ENCODE measurements at regions not wholly inside any gene's neighbourhood (a gene's known extent, or its start where the extent isn't known, plus 50 kb on each side); places are given as distances from the start of the nearest gene placed in this dataset.

DNA sequence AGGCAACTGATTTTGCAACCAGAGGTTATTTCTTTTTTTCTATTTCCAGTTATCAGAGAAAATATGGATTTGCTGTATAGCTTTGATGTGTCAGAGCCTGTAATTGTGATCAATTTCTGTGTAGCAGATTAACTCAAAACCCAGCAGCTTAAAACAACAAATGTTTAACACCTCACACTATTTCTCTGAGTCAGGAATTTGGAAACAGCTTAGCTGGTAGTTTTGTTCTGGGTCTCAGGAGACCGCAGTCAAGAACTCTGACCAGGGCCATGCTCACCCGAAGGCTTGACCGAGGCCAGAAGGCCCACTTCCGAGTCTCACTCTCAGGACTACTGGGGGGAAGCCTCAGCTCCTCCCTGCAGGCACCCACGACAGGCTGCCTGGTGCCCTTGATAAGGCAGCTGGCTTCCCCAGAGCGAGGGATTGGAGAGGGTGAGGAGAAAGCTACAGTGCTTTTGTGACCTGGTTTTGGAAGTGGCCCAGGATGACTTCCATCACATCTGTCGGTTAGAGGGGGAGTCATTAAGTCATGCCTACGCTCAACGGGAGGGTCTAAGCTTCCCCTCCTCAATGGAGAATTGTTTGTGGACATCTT is 105.7 kb upstream of the SHH start:
- TF ChIP-seq YY1 (IDR thresholded peaks at IDR 0.05; ENCODE audit: low read depth) (no peak), CREB1 (IDR thresholded peaks at IDR 0.05; ENCODE audit: low read depth) (no peak), EP300 (IDR thresholded peaks at IDR 0.05; ENCODE audit: borderline replicate concordance) (no peak), TCF12 (IDR thresholded peaks at IDR 0.05; ENCODE audit: low read depth) (no peak)
- TF ChIP-seq, protein P1, sequence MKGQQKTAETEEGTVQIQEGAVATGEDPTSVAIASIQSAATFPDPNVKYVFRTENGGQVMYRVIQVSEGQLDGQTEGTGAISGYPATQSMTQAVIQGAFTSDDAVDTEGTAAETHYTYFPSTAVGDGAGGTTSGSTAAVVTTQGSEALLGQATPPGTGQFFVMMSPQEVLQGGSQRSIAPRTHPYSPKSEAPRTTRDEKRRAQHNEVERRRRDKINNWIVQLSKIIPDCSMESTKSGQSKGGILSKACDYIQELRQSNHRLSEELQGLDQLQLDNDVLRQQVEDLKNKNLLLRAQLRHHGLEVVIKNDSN (IDR thresholded peaks at IDR 0.05) = no peak
- TF ChIP-seq, protein P2, sequence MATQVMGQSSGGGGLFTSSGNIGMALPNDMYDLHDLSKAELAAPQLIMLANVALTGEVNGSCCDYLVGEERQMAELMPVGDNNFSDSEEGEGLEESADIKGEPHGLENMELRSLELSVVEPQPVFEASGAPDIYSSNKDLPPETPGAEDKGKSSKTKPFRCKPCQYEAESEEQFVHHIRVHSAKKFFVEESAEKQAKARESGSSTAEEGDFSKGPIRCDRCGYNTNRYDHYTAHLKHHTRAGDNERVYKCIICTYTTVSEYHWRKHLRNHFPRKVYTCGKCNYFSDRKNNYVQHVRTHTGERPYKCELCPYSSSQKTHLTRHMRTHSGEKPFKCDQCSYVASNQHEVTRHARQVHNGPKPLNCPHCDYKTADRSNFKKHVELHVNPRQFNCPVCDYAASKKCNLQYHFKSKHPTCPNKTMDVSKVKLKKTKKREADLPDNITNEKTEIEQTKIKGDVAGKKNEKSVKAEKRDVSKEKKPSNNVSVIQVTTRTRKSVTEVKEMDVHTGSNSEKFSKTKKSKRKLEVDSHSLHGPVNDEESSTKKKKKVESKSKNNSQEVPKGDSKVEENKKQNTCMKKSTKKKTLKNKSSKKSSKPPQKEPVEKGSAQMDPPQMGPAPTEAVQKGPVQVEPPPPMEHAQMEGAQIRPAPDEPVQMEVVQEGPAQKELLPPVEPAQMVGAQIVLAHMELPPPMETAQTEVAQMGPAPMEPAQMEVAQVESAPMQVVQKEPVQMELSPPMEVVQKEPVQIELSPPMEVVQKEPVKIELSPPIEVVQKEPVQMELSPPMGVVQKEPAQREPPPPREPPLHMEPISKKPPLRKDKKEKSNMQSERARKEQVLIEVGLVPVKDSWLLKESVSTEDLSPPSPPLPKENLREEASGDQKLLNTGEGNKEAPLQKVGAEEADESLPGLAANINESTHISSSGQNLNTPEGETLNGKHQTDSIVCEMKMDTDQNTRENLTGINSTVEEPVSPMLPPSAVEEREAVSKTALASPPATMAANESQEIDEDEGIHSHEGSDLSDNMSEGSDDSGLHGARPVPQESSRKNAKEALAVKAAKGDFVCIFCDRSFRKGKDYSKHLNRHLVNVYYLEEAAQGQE (IDR thresholded peaks at IDR 0.05; ENCODE audit: low read depth) = no peak

DNA sequence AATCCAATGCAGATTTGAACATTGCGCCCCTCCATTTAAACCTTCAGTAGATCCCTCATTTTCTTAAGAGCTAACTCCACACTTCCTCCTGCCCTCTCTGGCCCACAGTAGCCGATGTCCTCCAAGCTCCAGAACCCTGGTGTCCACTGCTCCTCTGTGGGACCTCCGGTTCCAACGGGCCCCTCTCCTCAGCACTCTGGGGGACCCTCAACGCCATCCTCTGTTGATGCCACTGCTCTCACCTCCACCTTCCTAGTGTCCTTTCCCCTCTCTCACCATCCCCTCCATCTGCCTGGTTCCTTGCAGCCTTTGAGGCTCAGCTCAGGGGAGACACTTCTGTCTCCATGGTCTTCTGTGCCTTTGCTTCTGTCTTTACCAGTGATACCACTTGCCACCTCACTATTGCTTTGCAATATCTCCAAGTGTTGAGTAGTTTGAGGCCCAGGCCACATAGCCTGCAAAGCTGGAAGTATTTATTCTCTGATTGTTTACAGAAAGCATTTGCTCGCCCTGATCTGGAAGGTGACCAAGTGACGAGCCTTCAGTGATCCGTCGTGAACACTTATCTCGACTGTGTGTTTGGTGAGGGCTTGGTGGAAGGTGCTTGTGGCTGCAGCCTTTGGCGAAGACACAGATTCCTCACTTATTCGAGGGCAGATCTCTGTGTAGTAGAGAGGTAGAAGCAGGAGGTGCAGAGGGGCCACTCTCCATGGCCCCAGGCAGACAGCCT is 104.8 kb upstream of the SHH start:
- TF ChIP-seq RAD21 (IDR thresholded peaks at IDR 0.05; ENCODE audit: low read depth) = no peak
- TF ChIP-seq, protein P1 (IDR thresholded peaks at IDR 0.05) = no peak
- TF ChIP-seq, protein P3, sequence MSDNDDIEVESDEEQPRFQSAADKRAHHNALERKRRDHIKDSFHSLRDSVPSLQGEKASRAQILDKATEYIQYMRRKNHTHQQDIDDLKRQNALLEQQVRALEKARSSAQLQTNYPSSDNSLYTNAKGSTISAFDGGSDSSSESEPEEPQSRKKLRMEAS (IDR thresholded peaks at IDR 0.05) = no peak

DNA sequence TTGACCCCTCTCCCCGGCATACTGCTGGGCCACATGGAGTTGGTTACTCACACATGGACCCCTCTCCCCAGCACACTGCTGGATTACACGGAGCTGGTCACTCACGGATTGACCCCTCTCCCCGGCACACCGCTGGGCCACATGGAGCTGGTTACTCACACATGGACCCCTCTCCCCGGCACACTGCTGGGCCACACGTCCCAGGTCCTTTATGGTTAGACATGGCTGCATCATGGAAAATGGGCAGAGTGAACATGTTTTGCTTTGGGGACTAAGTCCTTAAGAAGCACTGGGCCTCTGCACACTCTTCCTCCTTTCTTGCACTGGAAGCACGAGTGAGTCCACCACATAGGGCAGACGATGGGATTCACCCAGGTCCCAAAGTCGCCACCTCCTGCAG is 102.1 kb upstream of the SHH start:
- TF ChIP-seq EGR1 (IDR thresholded peaks at IDR 0.05) = no peak
- TF ChIP-seq, protein P3 (IDR thresholded peaks at IDR 0.05) = no peak
- TF ChIP-seq TEAD4 (IDR thresholded peaks at IDR 0.05) = no peak
- TF ChIP-seq, protein P2 (IDR thresholded peaks at IDR 0.05; ENCODE audit: low read depth) = no peak
- TF ChIP-seq CEBPB (IDR thresholded peaks at IDR 0.05) = no peak
- TF ChIP-seq FOXM1 (IDR thresholded peaks at IDR 0.05; ENCODE audit: borderline replicate concordance, low read depth) = no peak
- no peak for TF ChIP-seq NFIC (IDR thresholded peaks at IDR 0.05)
- TF ChIP-seq, protein P1 (IDR thresholded peaks at IDR 0.05) = no peak
- TF ChIP-seq TAF1 (IDR thresholded peaks at IDR 0.05; ENCODE audit: low read depth) = no peak
- TF ChIP-seq CREB1 (IDR thresholded peaks at IDR 0.05; ENCODE audit: low read depth) = no peak
- no peak for TF ChIP-seq YY1 (IDR thresholded peaks at IDR 0.05; ENCODE audit: low read depth)
- no peak for TF ChIP-seq TCF12 (IDR thresholded peaks at IDR 0.05; ENCODE audit: low read depth)
- TF ChIP-seq EP300 (IDR thresholded peaks at IDR 0.05; ENCODE audit: borderline replicate concordance) = no peak
- TF ChIP-seq ZBTB7A (IDR thresholded peaks at IDR 0.05; ENCODE audit: low read depth) = no peak

DNA sequence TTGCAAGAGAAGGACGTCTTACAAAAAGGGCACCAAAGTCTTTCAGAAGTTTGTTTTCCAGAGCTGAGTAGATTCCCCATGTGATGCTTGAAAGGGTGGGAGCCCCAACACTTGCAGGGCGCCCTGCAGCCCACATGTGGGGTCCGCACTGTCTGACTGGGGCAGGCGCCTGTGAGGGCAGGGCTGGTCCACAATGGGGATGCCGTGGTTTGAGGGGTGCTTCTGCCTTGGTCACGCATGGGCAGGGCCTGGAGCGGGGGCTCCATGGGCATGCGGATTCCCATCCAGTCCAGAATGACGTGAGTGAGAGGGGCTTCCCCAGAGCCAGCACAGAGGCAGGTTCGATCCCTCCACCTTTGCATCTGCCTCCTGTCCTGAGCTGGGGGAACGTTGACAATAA is 101.5 kb upstream of the SHH start:
- no peak for TF ChIP-seq CEBPB (IDR thresholded peaks at IDR 0.05)
- TF ChIP-seq EP300 (IDR thresholded peaks at IDR 0.05; ENCODE audit: borderline replicate concordance) = no peak
- no peak for TF ChIP-seq CREB1 (IDR thresholded peaks at IDR 0.05; ENCODE audit: low read depth)
- no peak for TF ChIP-seq TAF1 (IDR thresholded peaks at IDR 0.05; ENCODE audit: low read depth)
- TF ChIP-seq, protein P1 (IDR thresholded peaks at IDR 0.05) = no peak
- no peak for TF ChIP-seq ZBTB7A (IDR thresholded peaks at IDR 0.05; ENCODE audit: low read depth)
- TF ChIP-seq TCF12 (IDR thresholded peaks at IDR 0.05; ENCODE audit: low read depth) = no peak
- TF ChIP-seq, protein P2 (IDR thresholded peaks at IDR 0.05; ENCODE audit: low read depth) = no peak
- no peak for TF ChIP-seq YY1 (IDR thresholded peaks at IDR 0.05; ENCODE audit: low read depth)
- TF ChIP-seq FOXM1 (IDR thresholded peaks at IDR 0.05; ENCODE audit: borderline replicate concordance, low read depth) = no peak

Measured in Ishikawa (cell line).